WTC11 (cell line): ENCODE measurements at regions not wholly inside any gene's neighbourhood (a gene's known extent, or its start where the extent isn't known, plus 50 kb on each side); places are given as distances from the start of the nearest gene placed in this dataset.

Experiments used
- ATAC-seq: fragments of 200-7000 bp; cut with Tn5 transposase; 2 replicates; pipeline ENCODE4 v1.10.0; 2021; ENCODE audit warnings: mild to moderate bottlenecking, moderate library complexity
- CTCF ChIA-PET: fragments of 300-600 bp; sonication (Branson Sonifier 250); formaldehyde crosslinking; loops from one replicate; lab custom pipeline; 2021; ENCODE audit warnings: antibody characterized with exemption; lab: Charles Lee
- POLR2A ChIA-PET: fragments of 350-600 bp; sonication (Branson Sonifier 250); formaldehyde crosslinking; loops from one replicate; lab custom pipeline; 2021; ENCODE audit warnings: antibody characterized with exemption; lab: Charles Lee
- DNase-seq: peaks from one replicate; pipeline ENCODE4 v3.0.0; 2021; ENCODE audit warnings: low spot score
- H3K27ac Mint-ChIP-seq: 2 replicates; pipeline ENCODE4 v1.8.0; 2021; ENCODE audit warnings: mixed read lengths
- H3K27me3 Mint-ChIP-seq: 2 replicates; pipeline ENCODE4 v1.8.0; 2021; ENCODE audit warnings: low read depth, mild to moderate bottlenecking, moderate library complexity, mixed read lengths
- H3K36me3 Mint-ChIP-seq: 2 replicates; pipeline ENCODE4 v1.8.0; 2021; ENCODE audit warnings: mixed read lengths
- H3K4me1 Mint-ChIP-seq: 2 replicates; pipeline ENCODE4 v1.8.0; 2022; ENCODE audit warnings: mixed read lengths
- H3K4me3 Mint-ChIP-seq: 2 replicates; pipeline ENCODE4 v1.8.0; 2021; ENCODE audit warnings: mild to moderate bottlenecking, moderate library complexity, mixed read lengths
- H3K9me3 Mint-ChIP-seq: 2 replicates; pipeline ENCODE4 v1.8.0; 2021; ENCODE audit warnings: mixed read lengths
- CBFB ChIP-seq: sonication (generic); formaldehyde crosslinking; IDR thresholded peaks from 2 replicates; pipeline ENCODE4 v1.8.1; 2022; ENCODE audit warnings: mild to moderate bottlenecking, low read depth, missing genetic modification reagents
- FOXJ3 ChIP-seq: sonication (generic); formaldehyde crosslinking; IDR thresholded peaks from 2 replicates; pipeline ENCODE4 v1.9.0; 2021; ENCODE audit warnings: missing genetic modification reagents, mild to moderate bottlenecking, borderline replicate concordance
- HMGA2 ChIP-seq: fragments of 250-450 bp; sonication (Bioruptor Pico); IDR thresholded peaks from 2 replicates; pipeline ENCODE4 v1.4.0; 2021; ENCODE audit warnings: mild to moderate bottlenecking, moderate library complexity
- JUN ChIP-seq: sonication (generic); formaldehyde crosslinking; IDR thresholded peaks from 2 replicates; pipeline ENCODE4 v1.8.0; 2023; ENCODE audit warnings: mild to moderate bottlenecking, missing genetic modification reagents
- KAT7 ChIP-seq: sonication (generic); formaldehyde crosslinking; IDR thresholded peaks from 2 replicates; pipeline ENCODE4 v1.8.1; 2023; ENCODE audit warnings: missing genetic modification reagents, mild to moderate bottlenecking, borderline replicate concordance
- NFATC4 ChIP-seq: fragments of 250-450 bp; sonication (Bioruptor Pico); IDR thresholded peaks from 2 replicates; pipeline ENCODE4 v1.9.0; 2021; ENCODE audit warnings: mild to moderate bottlenecking
- NFE2L1 ChIP-seq: sonication (generic); formaldehyde crosslinking; IDR thresholded peaks from 2 replicates; pipeline ENCODE4 v1.8.1; 2023; ENCODE audit warnings: missing genetic modification reagents
- NFYB ChIP-seq: sonication (generic); formaldehyde crosslinking; conservative IDR thresholded peaks from 2 replicates; pipeline ENCODE4 v1.8.0; 2022; ENCODE audit warnings: low read depth, missing genetic modification reagents
- NR1H2 ChIP-seq: sonication (generic); formaldehyde crosslinking; IDR thresholded peaks from 2 replicates; pipeline ENCODE4 v1.9.0; 2021; ENCODE audit warnings: mild to moderate bottlenecking, moderate library complexity, missing genetic modification reagents
- PRRX2 ChIP-seq: fragments of 250-450 bp; sonication (Bioruptor Pico); IDR thresholded peaks from 2 replicates; pipeline ENCODE4 v1.8.0; 2021; ENCODE audit warnings: mild to moderate bottlenecking
- ZNF219 ChIP-seq: sonication (generic); formaldehyde crosslinking; IDR thresholded peaks from 2 replicates; pipeline ENCODE4 v1.8.0; 2023; ENCODE audit warnings: missing genetic modification reagents, mild to moderate bottlenecking, borderline replicate concordance
- ZNF232 ChIP-seq: sonication (generic); formaldehyde crosslinking; IDR thresholded peaks from 2 replicates; pipeline ENCODE4 v1.8.0; 2022; ENCODE audit warnings: mild to moderate bottlenecking, missing genetic modification reagents
- TF ChIP-seq, protein P1 (sequence below): fragments of 250-450 bp; sonication (Bioruptor Pico); IDR thresholded peaks from 2 replicates; pipeline ENCODE4 v1.9.0; 2021; ENCODE audit warnings: mild to moderate bottlenecking, borderline replicate concordance
- TF ChIP-seq, protein P2 (sequence below): fragments of 250-450 bp; sonication (Bioruptor Pico); conservative IDR thresholded peaks from 2 replicates; pipeline ENCODE4 v1.9.0; 2021; ENCODE audit warnings: mild to moderate bottlenecking
- TF ChIP-seq, protein P3 (sequence below): sonication (generic); formaldehyde crosslinking; IDR thresholded peaks from 2 replicates; pipeline ENCODE4 v1.8.1; 2023; ENCODE audit warnings: mild to moderate bottlenecking, missing genetic modification reagents, borderline replicate concordance
- TF ChIP-seq, protein P4 (sequence below): sonication (generic); formaldehyde crosslinking; IDR thresholded peaks from 2 replicates; pipeline ENCODE4 v1.8.1; 2023; ENCODE audit warnings: mild to moderate bottlenecking, missing genetic modification reagents, moderate library complexity
- TF ChIP-seq, protein P5 (sequence below): sonication (generic); formaldehyde crosslinking; IDR thresholded peaks from 2 replicates; pipeline ENCODE4 v1.8.1; 2022; ENCODE audit warnings: mild to moderate bottlenecking, moderate library complexity, missing genetic modification reagents

DNA sequence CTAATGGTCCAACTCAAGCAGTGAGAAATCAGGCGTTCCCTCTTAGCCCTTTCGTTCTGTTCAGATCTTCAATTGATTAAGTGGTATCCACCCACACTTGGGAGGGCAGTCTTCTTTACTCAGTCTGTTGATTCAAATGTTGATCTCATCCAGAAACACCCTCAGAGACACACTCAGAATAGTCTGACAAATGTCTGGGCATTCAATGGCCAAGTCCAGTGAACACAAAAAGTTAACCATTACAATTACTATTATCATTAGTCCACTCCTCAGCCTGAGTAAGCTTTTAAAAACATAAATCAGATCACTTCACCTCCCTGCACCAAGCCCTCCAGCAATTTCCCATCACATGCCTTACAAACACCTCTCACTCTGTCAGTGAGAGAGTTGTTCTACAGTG lies 423.2 kb downstream of the RFPL4B start (continued):
- TF ChIP-seq, protein P1, sequence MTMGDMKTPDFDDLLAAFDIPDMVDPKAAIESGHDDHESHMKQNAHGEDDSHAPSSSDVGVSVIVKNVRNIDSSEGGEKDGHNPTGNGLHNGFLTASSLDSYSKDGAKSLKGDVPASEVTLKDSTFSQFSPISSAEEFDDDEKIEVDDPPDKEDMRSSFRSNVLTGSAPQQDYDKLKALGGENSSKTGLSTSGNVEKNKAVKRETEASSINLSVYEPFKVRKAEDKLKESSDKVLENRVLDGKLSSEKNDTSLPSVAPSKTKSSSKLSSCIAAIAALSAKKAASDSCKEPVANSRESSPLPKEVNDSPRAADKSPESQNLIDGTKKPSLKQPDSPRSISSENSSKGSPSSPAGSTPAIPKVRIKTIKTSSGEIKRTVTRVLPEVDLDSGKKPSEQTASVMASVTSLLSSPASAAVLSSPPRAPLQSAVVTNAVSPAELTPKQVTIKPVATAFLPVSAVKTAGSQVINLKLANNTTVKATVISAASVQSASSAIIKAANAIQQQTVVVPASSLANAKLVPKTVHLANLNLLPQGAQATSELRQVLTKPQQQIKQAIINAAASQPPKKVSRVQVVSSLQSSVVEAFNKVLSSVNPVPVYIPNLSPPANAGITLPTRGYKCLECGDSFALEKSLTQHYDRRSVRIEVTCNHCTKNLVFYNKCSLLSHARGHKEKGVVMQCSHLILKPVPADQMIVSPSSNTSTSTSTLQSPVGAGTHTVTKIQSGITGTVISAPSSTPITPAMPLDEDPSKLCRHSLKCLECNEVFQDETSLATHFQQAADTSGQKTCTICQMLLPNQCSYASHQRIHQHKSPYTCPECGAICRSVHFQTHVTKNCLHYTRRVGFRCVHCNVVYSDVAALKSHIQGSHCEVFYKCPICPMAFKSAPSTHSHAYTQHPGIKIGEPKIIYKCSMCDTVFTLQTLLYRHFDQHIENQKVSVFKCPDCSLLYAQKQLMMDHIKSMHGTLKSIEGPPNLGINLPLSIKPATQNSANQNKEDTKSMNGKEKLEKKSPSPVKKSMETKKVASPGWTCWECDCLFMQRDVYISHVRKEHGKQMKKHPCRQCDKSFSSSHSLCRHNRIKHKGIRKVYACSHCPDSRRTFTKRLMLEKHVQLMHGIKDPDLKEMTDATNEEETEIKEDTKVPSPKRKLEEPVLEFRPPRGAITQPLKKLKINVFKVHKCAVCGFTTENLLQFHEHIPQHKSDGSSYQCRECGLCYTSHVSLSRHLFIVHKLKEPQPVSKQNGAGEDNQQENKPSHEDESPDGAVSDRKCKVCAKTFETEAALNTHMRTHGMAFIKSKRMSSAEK: no peak
- TF ChIP-seq FOXJ3 (CRISPR knock-in tag) (no peak), ZNF232 (CRISPR knock-in tag) (no peak), NR1H2 (CRISPR knock-in tag) (no peak), ZNF219 (CRISPR knock-in tag) (no peak)
- TF ChIP-seq, all 79 proteins: peak for 0

DNA sequence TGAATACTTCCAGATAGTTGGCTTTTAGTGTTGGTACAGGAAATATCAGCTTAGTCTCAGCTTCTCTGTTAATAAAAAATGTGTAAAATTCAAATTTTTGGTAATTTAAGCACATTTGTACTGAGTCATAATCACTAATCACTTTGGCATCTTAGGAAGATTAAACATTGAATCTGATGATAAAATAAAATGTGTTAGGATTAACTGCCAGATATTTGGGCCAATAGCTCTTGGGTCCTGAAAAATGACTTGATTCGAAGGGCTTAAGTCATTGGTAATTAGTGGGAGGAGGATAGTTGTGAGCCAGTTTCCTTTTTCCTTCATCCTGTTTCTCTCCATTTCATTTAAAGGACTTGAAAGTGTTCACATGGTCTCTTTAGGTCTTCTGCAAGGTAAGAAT lies 426.1 kb downstream of the RFPL4B start:
- DNase-seq: no peak
- Mint-ChIP-seq H3K4me3 (no peak overlapping the region), H3K9me3 (peaks cover 6% of the 10 kb centered on the region)
- TF ChIP-seq JUN (CRISPR knock-in tag) (no peak), KAT7 (CRISPR knock-in tag) (no peak), NFATC4 (CRISPR knock-in tag) (no peak), PRRX2 (CRISPR knock-in tag) (no peak), NFYB (no peak), CBFB (no peak), NFE2L1 (CRISPR knock-in tag) (no peak), HMGA2 (CRISPR knock-in tag) (no peak)
- TF ChIP-seq, protein P1: no peak
- TF ChIP-seq, protein P2, sequence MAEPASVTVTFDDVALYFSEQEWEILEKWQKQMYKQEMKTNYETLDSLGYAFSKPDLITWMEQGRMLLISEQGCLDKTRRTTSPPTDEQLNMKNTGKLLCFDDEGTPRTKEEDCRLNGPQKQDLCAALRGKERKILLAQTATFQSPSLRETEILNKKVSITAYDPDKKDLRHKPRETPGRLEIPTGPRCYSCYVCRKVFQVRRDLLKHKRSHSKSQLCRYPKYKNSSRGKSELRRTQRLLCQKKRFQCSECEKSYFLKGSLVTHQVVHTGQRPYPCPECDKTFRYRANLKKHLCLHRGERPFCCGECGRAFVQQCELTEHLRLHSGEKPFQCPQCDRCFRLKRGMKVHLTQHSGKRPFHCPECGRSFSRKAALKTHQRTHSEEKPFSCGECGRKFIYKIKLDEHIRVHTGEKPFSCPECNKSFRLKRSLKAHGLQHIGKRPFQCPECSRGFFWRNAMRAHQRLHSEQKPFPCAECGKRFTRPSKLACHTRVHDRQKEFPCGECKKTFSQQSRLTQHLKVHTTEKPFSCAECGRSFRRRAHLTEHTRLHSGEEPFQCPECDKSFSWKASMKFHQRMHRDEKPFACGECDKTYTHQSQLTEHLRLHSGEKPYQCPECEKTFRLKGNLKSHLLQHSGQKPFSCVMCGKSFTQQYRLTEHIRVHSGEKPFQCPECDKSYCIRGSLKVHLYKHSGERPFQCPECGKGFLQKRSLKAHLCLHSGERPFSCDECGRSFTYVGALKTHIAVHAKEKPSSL (CRISPR knock-in tag): no peak
- TF ChIP-seq, protein P3, sequence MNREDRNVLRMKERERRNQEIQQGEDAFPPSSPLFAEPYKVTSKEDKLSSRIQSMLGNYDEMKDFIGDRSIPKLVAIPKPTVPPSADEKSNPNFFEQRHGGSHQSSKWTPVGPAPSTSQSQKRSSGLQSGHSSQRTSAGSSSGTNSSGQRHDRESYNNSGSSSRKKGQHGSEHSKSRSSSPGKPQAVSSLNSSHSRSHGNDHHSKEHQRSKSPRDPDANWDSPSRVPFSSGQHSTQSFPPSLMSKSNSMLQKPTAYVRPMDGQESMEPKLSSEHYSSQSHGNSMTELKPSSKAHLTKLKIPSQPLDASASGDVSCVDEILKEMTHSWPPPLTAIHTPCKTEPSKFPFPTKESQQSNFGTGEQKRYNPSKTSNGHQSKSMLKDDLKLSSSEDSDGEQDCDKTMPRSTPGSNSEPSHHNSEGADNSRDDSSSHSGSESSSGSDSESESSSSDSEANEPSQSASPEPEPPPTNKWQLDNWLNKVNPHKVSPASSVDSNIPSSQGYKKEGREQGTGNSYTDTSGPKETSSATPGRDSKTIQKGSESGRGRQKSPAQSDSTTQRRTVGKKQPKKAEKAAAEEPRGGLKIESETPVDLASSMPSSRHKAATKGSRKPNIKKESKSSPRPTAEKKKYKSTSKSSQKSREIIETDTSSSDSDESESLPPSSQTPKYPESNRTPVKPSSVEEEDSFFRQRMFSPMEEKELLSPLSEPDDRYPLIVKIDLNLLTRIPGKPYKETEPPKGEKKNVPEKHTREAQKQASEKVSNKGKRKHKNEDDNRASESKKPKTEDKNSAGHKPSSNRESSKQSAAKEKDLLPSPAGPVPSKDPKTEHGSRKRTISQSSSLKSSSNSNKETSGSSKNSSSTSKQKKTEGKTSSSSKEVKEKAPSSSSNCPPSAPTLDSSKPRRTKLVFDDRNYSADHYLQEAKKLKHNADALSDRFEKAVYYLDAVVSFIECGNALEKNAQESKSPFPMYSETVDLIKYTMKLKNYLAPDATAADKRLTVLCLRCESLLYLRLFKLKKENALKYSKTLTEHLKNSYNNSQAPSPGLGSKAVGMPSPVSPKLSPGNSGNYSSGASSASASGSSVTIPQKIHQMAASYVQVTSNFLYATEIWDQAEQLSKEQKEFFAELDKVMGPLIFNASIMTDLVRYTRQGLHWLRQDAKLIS (CRISPR knock-in tag): no peak
- TF ChIP-seq, protein P4, sequence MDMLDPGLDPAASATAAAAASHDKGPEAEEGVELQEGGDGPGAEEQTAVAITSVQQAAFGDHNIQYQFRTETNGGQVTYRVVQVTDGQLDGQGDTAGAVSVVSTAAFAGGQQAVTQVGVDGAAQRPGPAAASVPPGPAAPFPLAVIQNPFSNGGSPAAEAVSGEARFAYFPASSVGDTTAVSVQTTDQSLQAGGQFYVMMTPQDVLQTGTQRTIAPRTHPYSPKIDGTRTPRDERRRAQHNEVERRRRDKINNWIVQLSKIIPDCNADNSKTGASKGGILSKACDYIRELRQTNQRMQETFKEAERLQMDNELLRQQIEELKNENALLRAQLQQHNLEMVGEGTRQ (CRISPR knock-in tag): no peak
- TF ChIP-seq, protein P5, sequence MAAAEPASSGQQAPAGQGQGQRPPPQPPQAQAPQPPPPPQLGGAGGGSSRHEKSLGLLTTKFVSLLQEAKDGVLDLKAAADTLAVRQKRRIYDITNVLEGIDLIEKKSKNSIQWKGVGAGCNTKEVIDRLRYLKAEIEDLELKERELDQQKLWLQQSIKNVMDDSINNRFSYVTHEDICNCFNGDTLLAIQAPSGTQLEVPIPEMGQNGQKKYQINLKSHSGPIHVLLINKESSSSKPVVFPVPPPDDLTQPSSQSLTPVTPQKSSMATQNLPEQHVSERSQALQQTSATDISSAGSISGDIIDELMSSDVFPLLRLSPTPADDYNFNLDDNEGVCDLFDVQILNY: no peak
- TF ChIP-seq, all 79 proteins: peak for 0
- Mint-ChIP-seq H3K27me3 (no peaks in the 10 kb centered on the region), H3K36me3 (peaks cover 6% of the 10 kb centered on the region), H3K27ac (no peak overlapping the region), H3K4me1 (no peaks in the 10 kb centered on the region)
- no peak for ATAC-seq
- POLR2A ChIA-PET: no interaction called here
- CTCF ChIA-PET: no interaction called here
